ENCODE measurements at regions not wholly inside any gene's neighbourhood (a gene's known extent, or its start where the extent isn't known, plus 50 kb on each side); places are given as distances from the start of the nearest gene placed in this dataset.

GRCh38 chr11:23577296-23577695 is 717.0 kb upstream of the CCDC179 start:
- Histone ChIP-seq H3K36me3 (ENCODE audit: insufficient read depth, low read length) (no peaks in the 10 kb centered on the region), H3K9ac (ENCODE audit: low read length) (no peak overlapping the region), H3K27me3 (ENCODE audit: insufficient read depth, low read length) (no peaks in the 10 kb centered on the region), H3K9me3 (ENCODE audit: insufficient read depth, low read depth, low read length) (no peaks in the 10 kb centered on the region), H3K27ac (ENCODE audit: low read depth, low read length) (no peak overlapping the region), H3K79me2 (ENCODE audit: insufficient read depth, low read length) (no peaks in the 10 kb centered on the region), H3K4me2 (ENCODE audit: low read length) (no peak overlapping the region), H2AFZ (ENCODE audit: low read depth, low read length) (no peak overlapping the region), H3K4me1 (ENCODE audit: insufficient read depth, low read length) (no peaks in the 10 kb centered on the region), H4K20me1 (ENCODE audit: insufficient read depth, low read length) (no peaks in the 10 kb centered on the region), H3K4me3 (ENCODE audit: insufficient read depth, low read depth, low read length) (no peak overlapping the region)
- Mint-ChIP-seq H3K4me1 (ENCODE audit: low read depth, unreplicated experiment) (peaks cover 7% of the 10 kb centered on the region), H3K9me3 (ENCODE audit: unreplicated experiment) (no peaks in the 10 kb centered on the region), H3K27ac (ENCODE audit: unreplicated experiment) (no peak overlapping the region), H3K27me3 (ENCODE audit: low read depth, unreplicated experiment) (no peaks in the 10 kb centered on the region), H3K36me3 (ENCODE audit: low read depth, unreplicated experiment) (no peaks in the 10 kb centered on the region), H3K4me3 (ENCODE audit: unreplicated experiment) (no peak overlapping the region)
- TF ChIP-seq EZH2 (IDR thresholded peaks at IDR 0.05; ENCODE audit: insufficient read depth, low read length) = no peak
- TF ChIP-seq, protein P1, sequence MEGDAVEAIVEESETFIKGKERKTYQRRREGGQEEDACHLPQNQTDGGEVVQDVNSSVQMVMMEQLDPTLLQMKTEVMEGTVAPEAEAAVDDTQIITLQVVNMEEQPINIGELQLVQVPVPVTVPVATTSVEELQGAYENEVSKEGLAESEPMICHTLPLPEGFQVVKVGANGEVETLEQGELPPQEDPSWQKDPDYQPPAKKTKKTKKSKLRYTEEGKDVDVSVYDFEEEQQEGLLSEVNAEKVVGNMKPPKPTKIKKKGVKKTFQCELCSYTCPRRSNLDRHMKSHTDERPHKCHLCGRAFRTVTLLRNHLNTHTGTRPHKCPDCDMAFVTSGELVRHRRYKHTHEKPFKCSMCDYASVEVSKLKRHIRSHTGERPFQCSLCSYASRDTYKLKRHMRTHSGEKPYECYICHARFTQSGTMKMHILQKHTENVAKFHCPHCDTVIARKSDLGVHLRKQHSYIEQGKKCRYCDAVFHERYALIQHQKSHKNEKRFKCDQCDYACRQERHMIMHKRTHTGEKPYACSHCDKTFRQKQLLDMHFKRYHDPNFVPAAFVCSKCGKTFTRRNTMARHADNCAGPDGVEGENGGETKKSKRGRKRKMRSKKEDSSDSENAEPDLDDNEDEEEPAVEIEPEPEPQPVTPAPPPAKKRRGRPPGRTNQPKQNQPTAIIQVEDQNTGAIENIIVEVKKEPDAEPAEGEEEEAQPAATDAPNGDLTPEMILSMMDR (IDR thresholded peaks at IDR 0.05; ENCODE audit: insufficient read depth, low read depth, low read length) = no peak
- FAIRE-seq = no peak
- DNase-seq (ENCODE audit: low read depth) = no peak

GRCh38 chr11:23585416-23586104 is 725.3 kb upstream of the CCDC179 start:
- Mint-ChIP-seq H3K4me1 (ENCODE audit: low read depth, unreplicated experiment) (no peaks in the 10 kb centered on the region), H3K27me3 (ENCODE audit: low read depth, unreplicated experiment) (no peaks in the 10 kb centered on the region), H3K27ac (ENCODE audit: unreplicated experiment) (no peak overlapping the region), H3K9me3 (ENCODE audit: unreplicated experiment) (peaks cover 4% of the 10 kb centered on the region), H3K4me3 (ENCODE audit: unreplicated experiment) (no peak overlapping the region), H3K36me3 (ENCODE audit: low read depth, unreplicated experiment) (no peaks in the 10 kb centered on the region)
- no peaks in the 10 kb centered on the region for H3K4me1 ChIP-seq (ENCODE audit: insufficient read depth, low read length)
- H3K27ac ChIP-seq (ENCODE audit: low read depth, low read length) = no peak overlapping the region
- H4K20me1 ChIP-seq (ENCODE audit: insufficient read depth, low read length) = no peaks in the 10 kb centered on the region
- no peak overlapping the region for H2AFZ ChIP-seq (ENCODE audit: low read depth, low read length)
- H3K9ac ChIP-seq (ENCODE audit: low read length) = no peak overlapping the region
- H3K27me3 ChIP-seq (ENCODE audit: insufficient read depth, low read length) = no peaks in the 10 kb centered on the region
- H3K36me3 ChIP-seq (ENCODE audit: insufficient read depth, low read length) = no peaks in the 10 kb centered on the region
- FAIRE-seq = no peak
- DNase-seq (ENCODE audit: low read depth) = no peak
- H3K4me3 ChIP-seq (ENCODE audit: insufficient read depth, low read depth, low read length) = no peak overlapping the region
- no peaks in the 10 kb centered on the region for H3K9me3 ChIP-seq (ENCODE audit: insufficient read depth, low read depth, low read length)
- TF ChIP-seq, protein P1 (IDR thresholded peaks at IDR 0.05; ENCODE audit: insufficient read depth, low read depth, low read length) = no peak
- TF ChIP-seq EZH2 (IDR thresholded peaks at IDR 0.05; ENCODE audit: insufficient read depth, low read length) = no peak
- H3K79me2 ChIP-seq (ENCODE audit: insufficient read depth, low read length) = no peaks in the 10 kb centered on the region
- H3K4me2 ChIP-seq (ENCODE audit: low read length) = no peak overlapping the region

- Histone ChIP-seq H2AFZ (ENCODE audit: low read depth, low read length) (no peak overlapping the region), H3K27me3 (ENCODE audit: insufficient read depth, low read length) (no peaks in the 10 kb centered on the region), H3K27ac (ENCODE audit: low read depth, low read length) (no peak overlapping the region), H3K4me3 (ENCODE audit: insufficient read depth, low read depth, low read length) (no peak overlapping the region), H3K36me3 (ENCODE audit: insufficient read depth, low read length) (no peaks in the 10 kb centered on the region), H3K79me2 (ENCODE audit: insufficient read depth, low read length) (no peaks in the 10 kb centered on the region), H3K9me3 (ENCODE audit: insufficient read depth, low read depth, low read length) (no peaks in the 10 kb centered on the region), H3K4me2 (ENCODE audit: low read length) (no peak overlapping the region), H3K4me1 (ENCODE audit: insufficient read depth, low read length) (no peaks in the 10 kb centered on the region), H4K20me1 (ENCODE audit: insufficient read depth, low read length) (no peaks in the 10 kb centered on the region), H3K9ac (ENCODE audit: low read length) (no peak overlapping the region)
- FAIRE-seq = no peak
- Mint-ChIP-seq H3K4me1 (ENCODE audit: low read depth, unreplicated experiment) (no peaks in the 10 kb centered on the region), H3K36me3 (ENCODE audit: low read depth, unreplicated experiment) (no peaks in the 10 kb centered on the region), H3K9me3 (ENCODE audit: unreplicated experiment) (peaks cover 4% of the 10 kb centered on the region), H3K27ac (ENCODE audit: unreplicated experiment) (no peak overlapping the region), H3K4me3 (ENCODE audit: unreplicated experiment) (no peak overlapping the region), H3K27me3 (ENCODE audit: low read depth, unreplicated experiment) (no peaks in the 10 kb centered on the region)
- DNase-seq (ENCODE audit: low read depth) = no peak
- TF ChIP-seq EZH2 (IDR thresholded peaks at IDR 0.05; ENCODE audit: insufficient read depth, low read length) = no peak
- TF ChIP-seq, protein P1 (IDR thresholded peaks at IDR 0.05; ENCODE audit: insufficient read depth, low read depth, low read length) = no peak
Observed at GRCh38 chr11:23586173-23586572, 725.9 kb upstream of the CCDC179 start.
